ENCODE measurements at regions not wholly inside any gene's neighbourhood (a gene's known extent, or its start where the extent isn't known, plus 50 kb on each side); places are given as distances from the start of the nearest gene placed in this dataset.

GRCh38 chr5:138665261-138665660, 88.0 kb upstream of the CTNNA1 start:
- no peak for TF ChIP-seq CTCF (IDR thresholded peaks at IDR 0.05; ENCODE audit: low read depth, low read length, poor library complexity, severe bottlenecking)
- no peak for TF ChIP-seq EZH2phosphoT487 (IDR thresholded peaks at IDR 0.05; ENCODE audit: borderline replicate concordance, low read length)
